DMS79 (cell line): ENCODE measurements at regions not wholly inside any gene's neighbourhood (a gene's known extent, or its start where the extent isn't known, plus 50 kb on each side); places are given as distances from the start of the nearest gene placed in this dataset.

Source experiments
- DNase-seq: peaks from one replicate; lab custom pipeline; 2025; lab: John Stamatoyannopoulos, UW

- DNase-seq: no peak
These were observed 112.6 kb upstream of the RALGAPA2 start for GRCh38 chr20:20824924-20825584.

DNA sequence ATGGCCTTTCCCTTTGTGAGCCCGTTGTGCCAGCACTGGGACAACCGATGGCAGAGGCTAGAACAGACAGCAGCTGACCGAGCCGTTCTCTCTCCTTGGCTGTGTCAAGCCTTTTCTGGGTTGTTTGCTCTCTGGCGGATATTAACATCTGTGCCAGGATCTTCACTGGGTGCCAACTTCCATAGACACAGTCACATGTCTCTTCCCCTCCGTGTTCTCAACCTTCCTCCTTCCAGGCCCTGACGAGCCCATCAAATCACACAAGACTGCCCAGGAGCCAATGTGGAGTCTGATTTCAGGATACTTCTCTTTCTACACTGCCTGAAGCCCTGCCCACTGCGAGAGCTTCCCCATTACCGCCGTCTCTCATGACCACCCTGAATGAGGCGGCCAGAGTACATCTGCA, 111.0 kb upstream of the RALGAPA2 start:
- no peak for DNase-seq

GRCh38 chr20:20821484-20822260, 109.2 kb upstream of the RALGAPA2 start:
- no peak for DNase-seq

- no peak for DNase-seq
These were observed 108.5 kb upstream of the RALGAPA2 start for GRCh38 chr20:20820785-20821483.

DNA sequence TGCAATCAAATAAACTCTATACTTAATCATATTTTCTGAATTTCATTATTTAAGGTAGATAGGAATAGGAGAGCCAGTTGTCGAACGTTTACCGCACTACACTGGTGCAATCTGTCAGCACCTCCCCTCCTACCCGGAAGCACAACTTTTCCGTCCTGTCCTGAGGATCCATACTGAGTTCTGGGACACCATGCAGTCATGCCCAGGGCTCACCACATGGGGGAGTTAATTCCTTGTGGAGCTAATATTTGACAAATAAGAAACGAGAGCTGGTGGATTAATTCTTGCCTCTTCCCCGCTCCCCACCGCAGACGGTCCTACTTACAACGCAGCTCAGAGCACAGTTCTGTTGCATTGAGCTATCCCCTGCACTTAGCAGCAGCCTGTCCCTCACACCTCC, 107.7 kb upstream of the RALGAPA2 start:
- no peak for DNase-seq

- no peak for DNase-seq
These were observed 104.7 kb upstream of the RALGAPA2 start for GRCh38 chr20:20816969-20817755.

GRCh38 chr20:20815711-20816455, 103.4 kb upstream of the RALGAPA2 start:
- no peak for DNase-seq

GRCh38 chr20:20814685-20815084, 102.2 kb upstream of the RALGAPA2 start:
- no peak for DNase-seq

GRCh38 chr20:20812136-20812535, 99.7 kb upstream of the RALGAPA2 start:
- no peak for DNase-seq

- DNase-seq: no peak
These were observed 95.6 kb upstream of the RALGAPA2 start for GRCh38 chr20:20808016-20808415.

- DNase-seq: no peak
These were observed 94.0 kb upstream of the RALGAPA2 start for GRCh38 chr20:20806121-20807095.

GRCh38 chr20:20803011-20803410, 90.6 kb upstream of the RALGAPA2 start:
- no peak for DNase-seq

- DNase-seq: no peak
These were observed 89.9 kb upstream of the RALGAPA2 start for GRCh38 chr20:20802328-20802727.

DNA sequence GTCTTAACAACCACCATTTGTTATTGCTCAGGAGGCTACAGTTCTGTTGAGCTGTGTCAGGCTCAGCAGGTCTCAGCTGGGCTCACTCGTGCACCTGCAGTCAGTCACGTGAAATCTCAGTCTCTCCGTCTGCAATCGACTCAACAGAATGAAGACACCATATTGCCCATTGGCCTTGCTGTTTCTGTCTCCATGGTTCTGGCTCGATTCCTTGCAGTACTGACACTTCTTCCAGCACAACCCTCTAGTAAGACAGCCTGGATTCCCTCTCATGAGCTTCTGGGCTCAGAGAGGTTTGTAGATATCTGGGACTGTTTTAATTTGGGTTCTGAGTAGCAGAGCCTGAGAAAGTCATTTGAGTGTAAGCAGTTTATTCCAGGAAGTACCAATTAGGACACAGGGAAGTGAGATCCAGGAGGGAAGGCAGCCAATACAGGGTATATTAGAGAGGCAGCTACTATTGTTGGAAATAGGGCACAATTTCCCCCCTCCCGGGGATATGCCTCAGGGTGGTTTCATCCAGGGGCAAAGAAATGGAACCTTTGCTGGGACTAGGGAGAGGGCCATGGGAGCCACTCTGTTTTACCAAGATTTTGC, 87.4 kb upstream of the RALGAPA2 start:
- DNase-seq: no peak

DNA sequence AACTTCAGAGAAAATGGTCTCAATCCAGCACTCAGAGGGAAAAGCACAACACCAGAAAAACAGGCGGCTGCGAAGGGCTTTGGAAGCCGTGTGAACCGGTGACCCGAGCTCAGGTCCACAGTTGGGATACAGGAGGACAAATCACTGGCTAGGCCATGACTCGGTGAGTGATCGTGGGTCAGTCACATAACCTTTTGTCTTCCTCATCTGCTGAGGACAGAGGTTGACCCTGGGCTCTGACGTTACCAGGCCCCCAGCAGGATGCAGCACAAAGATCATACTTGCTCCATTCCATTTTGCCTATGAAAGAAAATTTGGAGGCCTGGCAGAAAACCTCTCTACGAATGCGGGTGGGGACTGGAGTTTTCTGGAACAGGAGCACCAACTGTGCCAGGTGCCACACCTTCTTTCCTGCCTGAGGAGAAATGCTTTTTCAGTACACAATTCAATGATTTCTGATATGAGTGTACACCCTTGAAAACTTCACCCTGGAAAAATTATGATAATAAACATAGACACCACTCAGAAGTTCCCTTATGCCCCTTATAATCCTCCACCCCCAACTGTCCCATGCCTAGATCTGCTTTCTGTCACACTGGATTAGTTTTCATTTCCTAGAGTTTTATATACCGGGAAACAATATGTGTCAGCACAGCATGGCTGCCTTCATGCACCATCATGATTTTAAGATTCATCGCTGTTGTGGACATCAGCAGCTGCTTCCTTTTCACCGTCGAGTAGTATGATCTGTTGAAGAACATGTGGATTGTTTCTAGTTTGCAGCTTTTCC, 85.3 kb upstream of the RALGAPA2 start:
- no peak for DNase-seq

DNA sequence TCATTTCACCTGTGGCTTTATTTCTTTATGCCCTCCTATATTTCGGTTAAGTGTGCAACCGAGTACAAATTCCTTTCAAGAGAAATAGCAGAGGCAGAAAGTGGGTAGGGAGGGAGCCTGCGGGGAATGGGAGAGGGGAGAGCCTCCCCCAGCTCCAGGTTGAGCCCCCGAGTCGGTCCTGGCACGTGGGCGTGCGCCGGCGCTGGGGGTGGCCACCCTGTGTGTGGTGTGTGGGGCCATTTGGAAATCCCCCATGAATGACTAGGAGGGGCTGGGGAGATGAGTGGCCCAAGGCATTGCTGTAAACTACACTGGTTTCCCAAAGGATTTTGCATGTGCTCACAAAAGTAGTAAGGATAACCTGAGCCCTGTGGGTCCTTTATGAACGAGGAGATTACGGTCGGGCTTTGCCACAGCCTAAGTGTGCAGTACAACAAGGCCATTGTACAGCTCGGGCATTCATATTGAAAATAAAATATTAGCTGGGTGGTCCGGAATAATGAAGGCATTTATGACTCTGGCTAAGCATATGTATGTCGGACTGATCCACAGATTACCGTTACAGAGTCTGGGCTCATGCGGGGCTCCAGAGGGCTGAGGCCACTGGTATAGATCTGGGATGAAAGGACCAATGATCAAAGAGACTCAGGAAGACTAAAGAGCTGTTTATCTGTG, 84.5 kb upstream of the RALGAPA2 start:
- no peak for DNase-seq

GRCh38 chr20:20795721-20796120, 83.3 kb upstream of the RALGAPA2 start:
- no peak for DNase-seq

DNA sequence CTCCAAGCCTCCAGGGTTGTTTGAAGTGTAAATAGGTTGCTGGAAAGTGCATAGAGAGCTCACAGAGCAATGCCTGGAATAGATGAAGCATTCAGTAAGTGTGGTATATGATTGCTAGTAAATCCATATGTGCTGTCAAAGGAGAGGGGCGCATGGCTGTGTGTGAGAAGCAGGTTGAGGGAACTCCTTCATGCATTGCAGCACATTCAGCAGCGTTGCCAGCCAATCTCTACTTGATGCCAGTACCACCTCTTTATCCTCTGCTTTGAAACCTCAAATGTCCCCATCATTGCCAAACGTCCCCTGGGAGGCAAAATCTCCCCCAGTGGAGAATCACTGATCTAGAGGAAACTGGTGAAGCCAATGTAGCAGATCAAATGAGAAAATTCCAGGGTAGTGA, 82.7 kb upstream of the RALGAPA2 start:
- DNase-seq: no peak

DNA sequence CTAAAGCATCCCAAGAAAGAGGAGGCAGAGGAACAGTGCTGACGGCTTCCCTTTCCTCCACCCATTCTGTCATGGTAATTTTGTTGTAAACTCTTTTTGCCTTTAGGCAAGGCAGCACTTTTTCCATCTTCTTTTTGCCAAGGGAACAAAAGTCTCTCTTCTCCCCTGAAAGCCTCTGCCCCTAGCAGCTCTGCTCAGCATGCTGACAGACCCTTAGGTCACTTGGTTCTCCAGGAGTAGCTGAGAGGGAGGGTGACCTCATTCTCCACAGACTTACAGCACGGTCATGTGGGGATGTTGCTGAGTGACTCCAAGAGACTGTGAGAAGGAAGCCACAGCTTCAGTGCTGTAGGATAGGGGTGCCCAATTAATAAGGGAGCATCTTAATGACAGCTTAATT, 81.1 kb upstream of the RALGAPA2 start:
- DNase-seq: no peak
